MM.1S (cell line): ENCODE measurements at regions not wholly inside any gene's neighbourhood (a gene's known extent, or its start where the extent isn't known, plus 50 kb on each side); places are given as distances from the start of the nearest gene placed in this dataset.

Experiments
- DNase-seq: peaks from one replicate; pipeline ENCODE4 v3.0.0-alpha.2; 2015
- H2AFZ ChIP-seq: fragments of 300-600 bp; sonication (generic); 2 replicates; pipeline ENCODE4 v1.6.0; 2016; ENCODE audit warnings: antibody characterized with exemption, low read length
- H3F3A ChIP-seq: fragments of 300-600 bp; sonication (generic); 2 replicates; pipeline ENCODE4 v1.6.1; 2016; ENCODE audit warnings: mild to moderate bottlenecking, antibody characterized with exemption, low read length, moderate library complexity, mixed read lengths; ENCODE audit not compliant: insufficient read depth
- H3K27ac ChIP-seq: fragments of 300-600 bp; sonication (generic); 2 replicates; pipeline ENCODE4 v1.5.1; 2016; ENCODE audit warnings: mild to moderate bottlenecking, low read length
- H3K27me3 ChIP-seq: fragments of 300-600 bp; sonication (generic); replicated peaks from 2 replicates; pipeline ENCODE4 v1.6.0; 2016; ENCODE audit warnings: low read length; ENCODE audit not compliant: insufficient read depth
- H3K36me3 ChIP-seq: fragments of 300-600 bp; sonication (generic); replicated peaks from 2 replicates; pipeline ENCODE4 v1.6.1; 2016; ENCODE audit warnings: mild to moderate bottlenecking, low read length, mixed read lengths; ENCODE audit not compliant: insufficient read depth
- H3K4me1 ChIP-seq: fragments of 300-600 bp; sonication (generic); 2 replicates; pipeline ENCODE4 v1.6.1; 2016; ENCODE audit warnings: low read length, mixed read lengths
- H3K4me2 ChIP-seq: fragments of 300-600 bp; sonication (generic); 2 replicates; pipeline ENCODE4 v1.6.0; 2016; ENCODE audit warnings: low read depth, low read length
- H3K4me3 ChIP-seq: fragments of 300-600 bp; sonication (generic); 2 replicates; pipeline ENCODE4 v1.5.1; 2016; ENCODE audit warnings: low read length, mixed read lengths
- H3K79me2 ChIP-seq: fragments of 300-600 bp; sonication (generic); 2 replicates; pipeline ENCODE4 v1.6.1; 2016; ENCODE audit warnings: mixed run types, low read length, mixed read lengths
- H3K9ac ChIP-seq: fragments of 300-600 bp; sonication (generic); 2 replicates; pipeline ENCODE4 v1.6.1; 2016; ENCODE audit warnings: low read length, mixed read lengths
- H3K9me2 ChIP-seq: fragments of 300-600 bp; sonication (generic); replicated peaks from 2 replicates; pipeline ENCODE4 v1.6.1; 2016; ENCODE audit warnings: mild to moderate bottlenecking, low read length, mixed read lengths; ENCODE audit not compliant: insufficient read depth
- H3K9me3 ChIP-seq: fragments of 300-600 bp; sonication (generic); replicated peaks from 2 replicates; pipeline ENCODE4 v1.6.1; 2016; ENCODE audit warnings: mild to moderate bottlenecking, low read length, mixed read lengths; ENCODE audit not compliant: insufficient read depth
- H4K20me1 ChIP-seq: fragments of 300-600 bp; sonication (generic); 2 replicates; pipeline ENCODE4 v1.6.1; 2016; ENCODE audit warnings: mild to moderate bottlenecking, low read length, moderate library complexity, mixed read lengths; ENCODE audit not compliant: insufficient read depth
- EZH2 ChIP-seq: fragments of 300-600 bp; sonication (generic); optimal IDR thresholded peaks from 2 replicates; pipeline ENCODE3; 2017; ENCODE audit warnings: low read depth, mild to moderate bottlenecking, antibody characterized with exemption, low read length, mixed read lengths
- EZH2phosphoT487 ChIP-seq: fragments of 300-600 bp; sonication (generic); IDR thresholded peaks from 2 replicates; pipeline ENCODE4 v1.6.1; 2018; ENCODE audit warnings: antibody characterized with exemption, low read length
- TF ChIP-seq, protein P1 (sequence below): fragments of 300-600 bp; sonication (generic); IDR thresholded peaks from 2 replicates; pipeline ENCODE4 v1.5.1; 2016; ENCODE audit warnings: antibody characterized with exemption, low read length, mixed read lengths

- Histone ChIP-seq H3F3A (no peaks in the 10 kb centered on the region), H3K27me3 (no peaks in the 10 kb centered on the region), H4K20me1 (no peaks in the 10 kb centered on the region), H3K9me2 (no peaks in the 10 kb centered on the region), H2AFZ (no peak overlapping the region), H3K4me1 (no peaks in the 10 kb centered on the region), H3K27ac (no peak overlapping the region), H3K4me3 (no peak overlapping the region), H3K9me3 (no peaks in the 10 kb centered on the region), H3K9ac (no peak overlapping the region), H3K4me2 (no peak overlapping the region), H3K79me2 (no peaks in the 10 kb centered on the region), H3K36me3 (no peaks in the 10 kb centered on the region)
- no peak for TF ChIP-seq EZH2phosphoT487
- no peak for TF ChIP-seq EZH2
- TF ChIP-seq, protein P1, sequence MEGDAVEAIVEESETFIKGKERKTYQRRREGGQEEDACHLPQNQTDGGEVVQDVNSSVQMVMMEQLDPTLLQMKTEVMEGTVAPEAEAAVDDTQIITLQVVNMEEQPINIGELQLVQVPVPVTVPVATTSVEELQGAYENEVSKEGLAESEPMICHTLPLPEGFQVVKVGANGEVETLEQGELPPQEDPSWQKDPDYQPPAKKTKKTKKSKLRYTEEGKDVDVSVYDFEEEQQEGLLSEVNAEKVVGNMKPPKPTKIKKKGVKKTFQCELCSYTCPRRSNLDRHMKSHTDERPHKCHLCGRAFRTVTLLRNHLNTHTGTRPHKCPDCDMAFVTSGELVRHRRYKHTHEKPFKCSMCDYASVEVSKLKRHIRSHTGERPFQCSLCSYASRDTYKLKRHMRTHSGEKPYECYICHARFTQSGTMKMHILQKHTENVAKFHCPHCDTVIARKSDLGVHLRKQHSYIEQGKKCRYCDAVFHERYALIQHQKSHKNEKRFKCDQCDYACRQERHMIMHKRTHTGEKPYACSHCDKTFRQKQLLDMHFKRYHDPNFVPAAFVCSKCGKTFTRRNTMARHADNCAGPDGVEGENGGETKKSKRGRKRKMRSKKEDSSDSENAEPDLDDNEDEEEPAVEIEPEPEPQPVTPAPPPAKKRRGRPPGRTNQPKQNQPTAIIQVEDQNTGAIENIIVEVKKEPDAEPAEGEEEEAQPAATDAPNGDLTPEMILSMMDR = no peak
- no peak for DNase-seq
Observed at GRCh38 chr7:145584401-145584800, 532.2 kb upstream of the CNTNAP2 start.

DNA sequence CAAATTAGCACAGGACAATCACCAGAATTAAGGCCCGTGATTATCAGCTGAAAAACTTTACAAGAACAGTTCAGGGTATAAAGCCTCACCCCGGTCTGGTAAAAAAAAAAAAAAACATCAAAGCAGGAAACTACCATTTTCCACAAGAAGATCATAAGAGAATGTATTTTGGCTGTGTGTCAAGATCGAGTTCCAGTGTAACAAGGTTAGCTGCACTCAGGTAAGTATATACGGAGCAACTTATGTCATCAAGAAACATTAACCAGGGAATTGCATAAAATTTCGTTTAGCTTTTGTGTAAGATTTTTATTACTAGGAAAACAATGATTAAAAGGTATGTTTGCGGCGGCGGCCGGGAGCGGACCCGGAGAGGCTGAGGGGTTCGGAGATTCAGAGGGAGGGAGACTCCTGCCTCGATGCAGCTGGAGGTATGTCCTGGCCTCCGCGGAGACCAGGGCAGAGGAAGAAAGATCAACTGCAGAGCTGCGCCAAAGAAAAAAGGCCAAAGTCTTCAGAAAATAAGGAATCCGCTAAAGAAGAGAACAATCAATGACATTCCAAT lies 533.8 kb upstream of the CNTNAP2 start:
- TF ChIP-seq EZH2 = no peak
- TF ChIP-seq, protein P1 = no peak
- TF ChIP-seq EZH2phosphoT487 = no peak
- Histone ChIP-seq H2AFZ (no peak overlapping the region), H3F3A (no peaks in the 10 kb centered on the region), H3K27ac (no peak overlapping the region), H3K4me1 (no peaks in the 10 kb centered on the region), H3K4me2 (no peak overlapping the region), H4K20me1 (no peaks in the 10 kb centered on the region), H3K4me3 (no peak overlapping the region), H3K36me3 (no peaks in the 10 kb centered on the region), H3K9me2 (no peaks in the 10 kb centered on the region), H3K9me3 (no peaks in the 10 kb centered on the region), H3K9ac (no peak overlapping the region), H3K27me3 (no peaks in the 10 kb centered on the region), H3K79me2 (no peaks in the 10 kb centered on the region)
- no peak for DNase-seq

DNA sequence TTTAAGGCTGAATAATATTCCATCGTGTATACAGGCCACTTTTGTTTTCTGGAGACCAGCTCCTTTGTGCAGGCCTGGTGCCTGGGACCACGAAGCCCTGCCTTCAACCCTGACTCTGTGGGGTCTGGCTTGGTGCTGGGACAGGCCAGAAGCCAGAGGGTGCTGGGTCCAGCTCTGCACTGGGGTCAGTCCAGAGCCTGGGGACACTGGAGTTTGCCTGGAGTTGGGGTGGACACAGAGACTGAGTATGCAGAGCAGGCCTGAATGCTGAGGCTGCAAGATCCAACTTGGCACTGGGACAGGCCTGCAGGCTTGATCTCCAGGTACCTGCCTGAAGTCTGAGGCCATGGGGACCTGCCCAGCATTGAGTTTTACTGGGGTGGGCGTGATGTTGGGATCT lies 558.8 kb upstream of the CNTNAP2 start:
- no peak for DNase-seq
- no peaks in the 10 kb centered on the region for H4K20me1 ChIP-seq
- no peak overlapping the region for H3K27ac ChIP-seq
- no peaks in the 10 kb centered on the region for H3F3A ChIP-seq
- H3K9me3 ChIP-seq = no peaks in the 10 kb centered on the region
- TF ChIP-seq, protein P1 = no peak
- H2AFZ ChIP-seq = no peak overlapping the region
- no peaks in the 10 kb centered on the region for H3K79me2 ChIP-seq
- no peaks in the 10 kb centered on the region for H3K27me3 ChIP-seq
- H3K4me2 ChIP-seq = no peak overlapping the region
- no peak overlapping the region for H3K9ac ChIP-seq
- no peaks in the 10 kb centered on the region for H3K9me2 ChIP-seq
- H3K4me3 ChIP-seq = no peak overlapping the region
- no peaks in the 10 kb centered on the region for H3K36me3 ChIP-seq
- H3K4me1 ChIP-seq = no peaks in the 10 kb centered on the region
